ENCODE measurements at regions not wholly inside any gene's neighbourhood (a gene's known extent, or its start where the extent isn't known, plus 50 kb on each side); places are given as distances from the start of the nearest gene placed in this dataset.
"Not testable (repeated sequence)": the region's sequence is repeated elsewhere in the genome, so short reads cannot be mapped to it uniquely, and the experiment has no call there.

GRCh38 chr10:128178302-128178958, 52.2 kb upstream of the MKI67 start:
- DNase-seq, result peak; percentile 40

GRCh38 chr10:128180843-128181242, 54.6 kb upstream of the MKI67 start:
- DNase-seq, result peak; percentile 21

GRCh38 chr10:128185627-128186026, 59.4 kb upstream of the MKI67 start:
- no peak for DNase-seq

GRCh38 chr10:128186959-128187787, 61.0 kb upstream of the MKI67 start:
- DNase-seq, result peak; percentile 32

- DNase-seq, result no peak
Measured at GRCh38 chr10:128187788-128188185, 61.6 kb upstream of the MKI67 start.

- no peak for DNase-seq
Measured at GRCh38 chr10:128189176-128189575, 63.0 kb upstream of the MKI67 start.

GRCh38 chr10:128191847-128192246, 65.6 kb upstream of the MKI67 start:
- DNase-seq, result no peak

- not testable (repeated sequence) for DNase-seq
Measured at GRCh38 chr10:128201826-128202225, 75.6 kb upstream of the MKI67 start.

GRCh38 chr10:128203028-128203427, 76.8 kb upstream of the MKI67 start:
- DNase-seq, result no peak

- DNase-seq, result not testable (repeated sequence)
Measured at GRCh38 chr10:128205591-128205990, 79.4 kb upstream of the MKI67 start.

- DNase-seq, result no peak
Measured at GRCh38 chr10:128206676-128207075, 80.5 kb upstream of the MKI67 start.

- no peak for DNase-seq
Measured at GRCh38 chr10:128209862-128210214, 83.6 kb upstream of the MKI67 start.

GRCh38 chr10:128210215-128211063, 84.2 kb upstream of the MKI67 start:
- peak; percentile 75 for DNase-seq

GRCh38 chr10:128211064-128211504, 84.9 kb upstream of the MKI67 start:
- no peak for DNase-seq

GRCh38 chr10:128211953-128212727, 85.9 kb upstream of the MKI67 start:
- peak; percentile 84 for DNase-seq

GRCh38 chr10:128213156-128213555, 86.9 kb upstream of the MKI67 start:
- DNase-seq, result no peak

- DNase-seq, result no peak
Measured at GRCh38 chr10:128215733-128216132, 89.5 kb upstream of the MKI67 start.

- DNase-seq, result no peak
Measured at GRCh38 chr10:128217136-128217535, 90.9 kb upstream of the MKI67 start.

GRCh38 chr10:128218161-128218560, 91.9 kb upstream of the MKI67 start:
- no peak for DNase-seq

- no peak for DNase-seq
Measured at GRCh38 chr10:128219295-128219694, 93.1 kb upstream of the MKI67 start.

GRCh38 chr10:128220021-128220420, 93.8 kb upstream of the MKI67 start:
- DNase-seq, result no peak

GRCh38 chr10:128221117-128221516, 94.9 kb upstream of the MKI67 start:
- no peak for DNase-seq

- DNase-seq, result no peak
Measured at GRCh38 chr10:128221807-128222206, 95.6 kb upstream of the MKI67 start.

All from activated CD8-positive, alpha-beta memory T cell treated with anti-CD3 and anti-CD28 coated beads, Interleukin-2, amount 50 U/mL, for 4 hours (primary cell).